Ishikawa (cell line): ENCODE measurements at regions not wholly inside any gene's neighbourhood (a gene's known extent, or its start where the extent isn't known, plus 50 kb on each side); places are given as distances from the start of the nearest gene placed in this dataset.

Source experiments
- CEBPB ChIP-seq: IDR thresholded peaks from 2 replicates; pipeline ENCODE4 v1.6.1; 2012
- CREB1 ChIP-seq: IDR thresholded peaks from 2 replicates; pipeline ENCODE4 v1.6.1; 2012; ENCODE audit warnings: low read depth
- EGR1 ChIP-seq: IDR thresholded peaks from 2 replicates; pipeline ENCODE4 v1.6.1; 2012
- EP300 ChIP-seq: IDR thresholded peaks from 2 replicates; pipeline ENCODE4 v1.6.1; 2012; ENCODE audit warnings: borderline replicate concordance
- FOXM1 ChIP-seq: IDR thresholded peaks from 2 replicates; pipeline ENCODE4 v1.6.1; 2012; ENCODE audit warnings: low read depth, borderline replicate concordance
- MAX ChIP-seq: IDR thresholded peaks from 2 replicates; pipeline ENCODE4 v1.6.1; 2012
- NFIC ChIP-seq: IDR thresholded peaks from 2 replicates; pipeline ENCODE4 v1.6.1; 2012
- RAD21 ChIP-seq: IDR thresholded peaks from 2 replicates; pipeline ENCODE4 v1.6.1; 2012; ENCODE audit warnings: low read depth
- REST ChIP-seq: IDR thresholded peaks from 2 replicates; pipeline ENCODE4 v1.6.1; 2012; ENCODE audit warnings: low read depth, mild to moderate bottlenecking
- TAF1 ChIP-seq: IDR thresholded peaks from 2 replicates; pipeline ENCODE4 v1.6.1; 2012; ENCODE audit warnings: low read depth, mild to moderate bottlenecking
- TCF12 ChIP-seq: IDR thresholded peaks from 2 replicates; pipeline ENCODE4 v1.6.1; 2012; ENCODE audit warnings: low read depth
- TEAD4 ChIP-seq: IDR thresholded peaks from 2 replicates; pipeline ENCODE4 v1.6.1; 2012
- USF1 ChIP-seq: IDR thresholded peaks from 2 replicates; pipeline ENCODE4 v1.6.1; 2012
- YY1 ChIP-seq: IDR thresholded peaks from 2 replicates; pipeline ENCODE4 v1.6.1; 2012; ENCODE audit warnings: low read depth
- ZBTB7A ChIP-seq: IDR thresholded peaks from 2 replicates; pipeline ENCODE4 v1.6.1; 2012; ENCODE audit warnings: low read depth

GRCh38 chr3:111438283-111438682 lies 103.7 kb upstream of the CD96 start:
- TF ChIP-seq EP300, result no peak
- TF ChIP-seq RAD21, result no peak
- no peak for TF ChIP-seq USF1
- no peak for TF ChIP-seq TAF1
- no peak for TF ChIP-seq TEAD4
- TF ChIP-seq YY1, result no peak
- no peak for TF ChIP-seq MAX
- TF ChIP-seq CEBPB, result no peak
- no peak for TF ChIP-seq CREB1
- no peak for TF ChIP-seq ZBTB7A
- no peak for TF ChIP-seq EGR1
- no peak for TF ChIP-seq REST
- TF ChIP-seq TCF12, result no peak
- TF ChIP-seq FOXM1, result no peak
- TF ChIP-seq NFIC, result no peak

- TF ChIP-seq CREB1 (no peak), TCF12 (no peak), YY1 (no peak), RAD21 (no peak), USF1 (no peak), TAF1 (no peak), CEBPB (no peak), ZBTB7A (no peak), NFIC (no peak), EP300 (no peak), MAX (no peak), TEAD4 (no peak), FOXM1 (no peak), EGR1 (no peak), REST (no peak)
Measured at GRCh38 chr3:111454551-111454950, 87.4 kb upstream of the CD96 start.

- TF ChIP-seq TAF1 (no peak), ZBTB7A (no peak), USF1 (no peak), CEBPB (no peak), REST (no peak), FOXM1 (no peak), TEAD4 (no peak)
Measured at GRCh38 chr3:111465081-111465670, 76.8 kb upstream of the CD96 start.

GRCh38 chr3:111470032-111470431 lies 72.0 kb upstream of the CD96 start:
- no peak for TF ChIP-seq CREB1
- no peak for TF ChIP-seq YY1
- TF ChIP-seq TAF1, result no peak
- TF ChIP-seq EP300, result no peak
- no peak for TF ChIP-seq FOXM1
- no peak for TF ChIP-seq ZBTB7A
- TF ChIP-seq EGR1, result no peak
- no peak for TF ChIP-seq CEBPB
- no peak for TF ChIP-seq TEAD4
- no peak for TF ChIP-seq TCF12
- TF ChIP-seq RAD21, result no peak
- no peak for TF ChIP-seq REST
- no peak for TF ChIP-seq USF1
- TF ChIP-seq MAX, result no peak
